Peyer's patch (tissue), 4 donors: ENCODE measurements at regions not wholly inside any gene's neighbourhood (a gene's known extent, or its start where the extent isn't known, plus 50 kb on each side); places are given as distances from the start of the nearest gene placed in this dataset.

ENCODE experiments used
- CTCF ChIP-seq, 6 experiments: fragments of 450-650 bp in 4 of 6; fragments of 200-600 bp in 2 of 6; sonication (generic) in 1 of 6; IDR thresholded peaks; one replicate each; pipeline ENCODE4 v1.5.1; 2017 to 2019; ENCODE audit warnings: antibody characterized with exemption in 6 of 6, mild to moderate bottlenecking in 3 of 6, moderate library complexity in 1 of 6
- POLR2A ChIP-seq, 2 donors: fragments of 450-650 bp; IDR thresholded peaks; one replicate each; pipeline ENCODE4 v1.5.1; 2017; ENCODE audit warnings: antibody characterized with exemption in 2 of 2, mild to moderate bottlenecking in 2 of 2, moderate library complexity in 2 of 2

DNA sequence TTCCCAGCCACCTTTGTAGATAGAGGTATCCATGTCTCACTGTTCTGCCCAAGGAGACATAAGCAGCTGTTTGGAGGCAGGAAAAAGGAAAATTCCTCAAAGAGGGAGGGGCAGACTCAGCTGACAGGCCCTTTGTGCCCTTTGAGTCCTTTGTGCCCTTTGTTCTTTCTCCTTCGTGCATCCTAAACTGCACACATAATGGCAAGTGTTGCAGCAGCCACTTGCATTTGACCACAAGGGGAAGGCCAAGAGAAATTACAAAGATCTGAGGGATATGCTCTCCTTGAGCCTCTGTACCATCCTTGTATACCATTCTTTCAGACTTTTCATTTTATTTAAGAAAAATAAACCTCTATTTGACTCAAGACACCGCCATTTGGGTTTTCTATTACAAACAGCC lies 71.8 kb upstream of the PKN2 start:
- TF ChIP-seq POLR2A (IDR thresholded peaks at IDR 0.05) (no peak), CTCF (IDR thresholded peaks at IDR 0.05) (peak in 3 of 6 experiments; percentile 46 to 70 (median 62))
